Nephron progenitor cell (in vitro differentiated cells): ENCODE measurements at regions not wholly inside any gene's neighbourhood (a gene's known extent, or its start where the extent isn't known, plus 50 kb on each side); places are given as distances from the start of the nearest gene placed in this dataset.

Experiments used
- DNase-seq: peaks from one replicate; pipeline ENCODE4 v3.0.0; 2021
- H3K27ac Mint-ChIP-seq: 2 replicates; pipeline ENCODE4 v1.8.0; 2021; ENCODE audit warnings: mild to moderate bottlenecking, moderate library complexity, mixed read lengths
- H3K27me3 Mint-ChIP-seq: 2 replicates; pipeline ENCODE4 v1.8.0; 2021; ENCODE audit warnings: mild to moderate bottlenecking, low read depth, mixed read lengths; ENCODE audit not compliant: poor library complexity
- H3K36me3 Mint-ChIP-seq: 2 replicates; pipeline ENCODE4 v1.8.0; 2021; ENCODE audit warnings: low read depth, mixed read lengths
- H3K4me1 Mint-ChIP-seq: 2 replicates; pipeline ENCODE4 v1.8.0; 2021; ENCODE audit warnings: mixed read lengths
- H3K4me3 Mint-ChIP-seq: 2 replicates; pipeline ENCODE4 v1.8.0; 2021; ENCODE audit warnings: mild to moderate bottlenecking, moderate library complexity, mixed read lengths
- H3K9me3 Mint-ChIP-seq: 2 replicates; pipeline ENCODE4 v1.8.0; 2021; ENCODE audit warnings: mild to moderate bottlenecking, moderate library complexity, mixed read lengths
- CTCF ChIP-seq: fragments of 200-600 bp; sonication (generic); IDR thresholded peaks from 2 replicates; pipeline ENCODE4 v1.5.0; 2021; ENCODE audit warnings: antibody characterized with exemption

DNA sequence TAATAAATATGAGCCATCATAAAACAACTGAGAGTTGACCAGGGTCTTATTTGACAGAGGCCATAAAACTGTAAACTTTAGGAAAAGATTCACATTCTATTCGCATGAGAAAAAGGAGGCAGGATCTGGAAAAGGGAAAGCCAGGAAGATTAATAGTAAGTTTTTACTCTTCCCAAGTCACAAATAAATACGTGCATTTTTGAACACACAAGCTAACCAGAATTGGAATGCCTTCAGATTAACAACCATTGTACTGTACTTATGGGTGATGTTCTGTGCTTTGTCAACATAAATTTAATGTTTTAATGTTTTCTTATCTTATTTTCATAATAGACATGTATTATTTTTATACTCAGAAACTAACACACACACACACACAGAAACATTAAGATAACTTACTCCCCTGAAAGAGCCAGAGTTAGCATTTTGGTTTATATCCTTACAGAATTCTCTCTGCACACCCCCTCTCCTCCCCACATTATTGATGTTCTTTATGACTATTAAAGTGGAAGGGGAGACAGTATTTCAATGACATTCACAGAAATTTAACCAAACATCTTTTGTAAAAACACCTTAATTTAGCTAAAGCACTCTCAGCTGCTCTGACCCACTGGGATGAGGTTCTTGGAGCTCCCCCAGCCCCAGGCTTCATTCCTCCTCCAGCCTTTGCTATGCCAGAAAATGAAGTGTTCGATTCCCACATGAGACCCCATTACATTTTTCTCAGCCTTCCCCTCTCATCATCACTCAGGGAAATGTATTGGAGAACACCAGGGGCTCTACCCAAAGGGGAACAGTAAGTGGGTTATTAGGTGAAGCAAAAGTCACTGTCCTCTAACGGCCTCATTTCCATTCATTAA lies 155.5 kb downstream of the ESM1 start:
- Mint-ChIP-seq H3K4me1 (peaks cover 18% of the 10 kb centered on the region), H3K9me3 (peaks cover 6% of the 10 kb centered on the region), H3K36me3 (peaks cover 6% of the 10 kb centered on the region), H3K4me3 (no peak overlapping the region), H3K27ac (no peak overlapping the region), H3K27me3 (no peaks in the 10 kb centered on the region)
- no peak for TF ChIP-seq CTCF
- DNase-seq, result no peak

DNA sequence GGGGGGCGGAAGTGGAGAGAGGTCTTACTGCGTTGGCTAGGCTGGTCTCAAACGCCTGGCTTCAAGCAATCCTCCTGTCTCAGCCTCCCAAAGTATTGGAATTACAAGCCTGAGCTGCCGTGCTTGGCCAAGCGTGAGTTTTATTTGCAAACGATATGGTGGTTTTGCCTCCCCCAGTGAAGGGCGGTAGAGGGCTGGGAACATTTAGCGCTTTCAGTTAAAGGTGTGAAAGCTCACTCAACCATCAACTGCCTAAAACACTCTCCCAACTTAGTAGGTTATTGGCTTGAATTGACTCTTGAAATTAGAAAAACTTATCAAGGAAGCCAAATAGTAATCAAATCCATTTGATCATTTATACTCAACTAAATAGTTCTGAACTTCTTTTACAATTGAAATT lies 156.3 kb downstream of the ESM1 start:
- H3K4me1 Mint-ChIP-seq, result peaks cover 18% of the 10 kb centered on the region
- no peak for TF ChIP-seq CTCF
- H3K4me3 Mint-ChIP-seq, result no peak overlapping the region
- peaks cover 6% of the 10 kb centered on the region for H3K36me3 Mint-ChIP-seq
- peaks cover 6% of the 10 kb centered on the region for H3K9me3 Mint-ChIP-seq
- no peak overlapping the region for H3K27ac Mint-ChIP-seq
- DNase-seq, result no peak
- no peaks in the 10 kb centered on the region for H3K27me3 Mint-ChIP-seq

GRCh38 chr5:54828151-54828550 lies 157.2 kb downstream of the ESM1 start:
- peaks cover 6% of the 10 kb centered on the region for H3K36me3 Mint-ChIP-seq
- peaks cover 6% of the 10 kb centered on the region for H3K9me3 Mint-ChIP-seq
- no peak overlapping the region for H3K27ac Mint-ChIP-seq
- no peak for DNase-seq
- no peak for TF ChIP-seq CTCF
- no peak overlapping the region for H3K4me3 Mint-ChIP-seq
- peaks cover 13% of the 10 kb centered on the region for H3K4me1 Mint-ChIP-seq
- no peaks in the 10 kb centered on the region for H3K27me3 Mint-ChIP-seq

DNA sequence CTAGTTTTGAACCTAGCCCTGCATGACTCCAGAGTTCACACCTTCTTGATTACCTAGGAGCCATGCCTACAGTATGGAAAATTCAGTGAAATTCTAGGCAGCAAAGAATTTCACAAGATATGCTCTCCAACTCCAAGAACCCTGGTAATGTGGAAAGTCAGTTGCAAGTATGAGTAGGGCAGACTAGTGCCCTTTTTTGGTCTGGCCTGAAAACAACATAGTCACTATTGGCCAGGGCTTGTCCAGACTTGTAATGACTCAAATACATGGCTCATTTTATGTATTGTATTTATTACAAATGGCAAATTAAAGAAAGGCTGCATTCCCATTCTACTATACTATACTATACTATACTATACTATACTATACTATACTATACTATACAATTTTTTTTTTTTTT lies 160.4 kb downstream of the ESM1 start:
- Mint-ChIP-seq H3K4me1 (peaks cover 7% of the 10 kb centered on the region), H3K27ac (no peak overlapping the region), H3K4me3 (no peak overlapping the region), H3K9me3 (peaks cover 6% of the 10 kb centered on the region), H3K27me3 (peaks cover 2% of the 10 kb centered on the region), H3K36me3 (peaks cover 6% of the 10 kb centered on the region)
- DNase-seq, result no peak
- no peak for TF ChIP-seq CTCF

- Mint-ChIP-seq H3K4me1 (no peaks in the 10 kb centered on the region), H3K27ac (no peak overlapping the region), H3K9me3 (peaks cover 11% of the 10 kb centered on the region), H3K4me3 (no peak overlapping the region), H3K27me3 (peaks cover 2% of the 10 kb centered on the region), H3K36me3 (peaks cover 6% of the 10 kb centered on the region)
- DNase-seq, result no peak
- no peak for TF ChIP-seq CTCF
Observed at GRCh38 chr5:54823006-54823405, 162.4 kb downstream of the ESM1 start.

GRCh38 chr5:54822324-54822687 lies 163.1 kb downstream of the ESM1 start:
- no peak for TF ChIP-seq CTCF

More at GRCh38 chr5:54822324-54822687, 163.1 kb downstream of the ESM1 start:
- Mint-ChIP-seq H3K27ac (no peak overlapping the region), H3K9me3 (peaks cover 10% of the 10 kb centered on the region), H3K4me1 (no peaks in the 10 kb centered on the region), H3K36me3 (peaks cover 5% of the 10 kb centered on the region), H3K4me3 (no peak overlapping the region), H3K27me3 (peaks cover 2% of the 10 kb centered on the region)
- no peak for DNase-seq
